DND-41 (cell line): ENCODE measurements at regions not wholly inside any gene's neighbourhood (a gene's known extent, or its start where the extent isn't known, plus 50 kb on each side); places are given as distances from the start of the nearest gene placed in this dataset.

Experiments used
- ATAC-seq: fragments of 200-7000 bp; cut with Tn5 transposase; 3 replicates; pipeline ENCODE4 v1.9.1; 2021; ENCODE audit warnings: low read depth; ENCODE audit not compliant: insufficient read depth
- DNase-seq: peaks from one replicate; pipeline ENCODE4 v3.0.0-alpha.2; 2020
- H2AFZ ChIP-seq: 2 replicates; pipeline ENCODE4 v1.6.0; 2012; ENCODE audit warnings: low read depth, low read length
- H3K27ac ChIP-seq: 2 replicates; pipeline ENCODE4 v1.5.1; 2012; ENCODE audit warnings: low read length, inconsistent platforms
- H3K27me3 ChIP-seq: fragments of 200-600 bp; sonication (generic); 2 replicates; pipeline ENCODE4 v1.6.0; 2012; ENCODE audit warnings: low read length, mild to moderate bottlenecking, inconsistent platforms; ENCODE audit not compliant: insufficient read depth, poor library complexity
- H3K36me3 ChIP-seq: 2 replicates; pipeline ENCODE4 v1.5.1; 2012; ENCODE audit warnings: low read length, inconsistent platforms; ENCODE audit not compliant: insufficient read depth
- H3K4me1 ChIP-seq: 2 replicates; pipeline ENCODE4 v1.5.1; 2012; ENCODE audit warnings: mild to moderate bottlenecking, low read length; ENCODE audit not compliant: insufficient read depth
- H3K4me2 ChIP-seq: 2 replicates; pipeline ENCODE4 v1.6.0; 2012; ENCODE audit warnings: mild to moderate bottlenecking, moderate library complexity, low read length, inconsistent platforms; ENCODE audit not compliant: insufficient read depth
- H3K4me3 ChIP-seq, 2 experiments: fragments of 200-600 bp in 1 of 2; shearing (Covaris generic) in 1 of 2; 2 replicates each; pipeline ENCODE4 v1.5.1; 2012 to 2016; ENCODE audit warnings: inconsistent platforms in 2 of 2, low read length in 2 of 2, mild to moderate bottlenecking in 2 of 2, low read depth in 1 of 2, moderate library complexity in 1 of 2
- H3K79me2 ChIP-seq: 2 replicates; pipeline ENCODE4 v1.6.0; 2012; ENCODE audit warnings: low read length, inconsistent platforms; ENCODE audit not compliant: insufficient read depth
- H3K9ac ChIP-seq: 2 replicates; pipeline ENCODE4 v1.6.0; 2012; ENCODE audit warnings: low read depth, mild to moderate bottlenecking, inconsistent platforms, low read length, moderate library complexity
- H3K9me3 ChIP-seq: 2 replicates; pipeline ENCODE4 v1.5.1; 2012; ENCODE audit warnings: low read length, moderate library complexity, mild to moderate bottlenecking, inconsistent platforms; ENCODE audit not compliant: insufficient read depth, severe bottlenecking
- H4K20me1 ChIP-seq: 2 replicates; pipeline ENCODE4 v1.6.0; 2012; ENCODE audit warnings: low read length; ENCODE audit not compliant: insufficient read depth
- CTCF ChIP-seq: IDR thresholded peaks from 2 replicates; pipeline ENCODE4 v1.5.1; 2012; ENCODE audit warnings: borderline replicate concordance, low read length, moderate library complexity, mild to moderate bottlenecking; ENCODE audit not compliant: poor library complexity, severe bottlenecking; ENCODE audit errors: extremely low read depth
- EZH2 ChIP-seq: IDR thresholded peaks from 3 replicates; pipeline ENCODE4 v1.6.1; 2012; ENCODE audit warnings: borderline replicate concordance, low read depth, mild to moderate bottlenecking, moderate library complexity, low read length, inconsistent platforms; ENCODE audit not compliant: severe bottlenecking

GRCh38 chr4:14215116-14215770 is 587.7 kb upstream of the BOD1L1 start:
- ATAC-seq: no peak
- H3K27me3 ChIP-seq: no peaks in the 10 kb centered on the region
- peaks cover 6% of the 10 kb centered on the region for H3K9me3 ChIP-seq
- no peak overlapping the region for H2AFZ ChIP-seq
- H3K4me1 ChIP-seq: no peaks in the 10 kb centered on the region
- no peak for DNase-seq
- H4K20me1 ChIP-seq: no peaks in the 10 kb centered on the region
- H3K9ac ChIP-seq: no peak overlapping the region
- H3K27ac ChIP-seq: no peak overlapping the region
- H3K4me2 ChIP-seq: no peak overlapping the region
- H3K36me3 ChIP-seq: no peaks in the 10 kb centered on the region
- H3K4me3 ChIP-seq: no peak overlapping the region
- H3K79me2 ChIP-seq: no peaks in the 10 kb centered on the region
- TF ChIP-seq EZH2 (no peak), CTCF (no peak)

- Histone ChIP-seq H3K4me1 (no peaks in the 10 kb centered on the region), H3K4me3 (no peak overlapping the region), H4K20me1 (no peaks in the 10 kb centered on the region), H2AFZ (no peak overlapping the region), H3K79me2 (no peaks in the 10 kb centered on the region), H3K27ac (no peak overlapping the region), H3K9ac (no peak overlapping the region), H3K4me2 (no peak overlapping the region), H3K36me3 (no peaks in the 10 kb centered on the region), H3K9me3 (peaks cover 6% of the 10 kb centered on the region), H3K27me3 (no peaks in the 10 kb centered on the region)
- ATAC-seq (no peak), DNase-seq (no peak)
- TF ChIP-seq CTCF (no peak), EZH2 (no peak)
Measured at GRCh38 chr4:14217401-14217800, 589.9 kb upstream of the BOD1L1 start.

GRCh38 chr4:14218641-14219040 is 591.1 kb upstream of the BOD1L1 start:
- Histone ChIP-seq H3K4me3 (no peak overlapping the region), H3K36me3 (no peaks in the 10 kb centered on the region), H3K4me1 (no peaks in the 10 kb centered on the region), H3K27ac (no peak overlapping the region), H3K4me2 (no peak overlapping the region), H3K9me3 (no peaks in the 10 kb centered on the region), H2AFZ (no peak overlapping the region), H4K20me1 (no peaks in the 10 kb centered on the region), H3K79me2 (no peaks in the 10 kb centered on the region), H3K9ac (no peak overlapping the region), H3K27me3 (no peaks in the 10 kb centered on the region)
- no peak for ATAC-seq
- no peak for DNase-seq
- TF ChIP-seq EZH2 (no peak), CTCF (no peak)
